Transverse colon (tissue), 3 donors: ENCODE measurements at regions not wholly inside any gene's neighbourhood (a gene's known extent, or its start where the extent isn't known, plus 50 kb on each side); places are given as distances from the start of the nearest gene placed in this dataset.

Source experiments
- EP300 ChIP-seq: sonication (generic); formaldehyde crosslinking; IDR thresholded peaks from one replicate; pipeline ENCODE4 v1.6.1; 2017; ENCODE audit warnings: antibody characterized with exemption, low read depth
- POLR2A ChIP-seq: fragments of 450-650 bp; IDR thresholded peaks from one replicate; pipeline ENCODE4 v1.6.1; 2016; ENCODE audit warnings: antibody characterized with exemption, mild to moderate bottlenecking, moderate library complexity
- TF ChIP-seq, protein P1 (sequence below), 5 experiments: fragments of 200-600 bp in 3 of 5; fragments of 450-650 bp in 2 of 5; sonication (generic) in 3 of 5; IDR thresholded peaks; 1 replicate in 2 of 5; 2 replicates in 3 of 5; pipeline ENCODE4 v1.5.1; 2016 to 2017; ENCODE audit warnings: antibody characterized with exemption in 5 of 5, inconsistent platforms in 3 of 5, mild to moderate bottlenecking in 2 of 5, moderate library complexity in 1 of 5

DNA sequence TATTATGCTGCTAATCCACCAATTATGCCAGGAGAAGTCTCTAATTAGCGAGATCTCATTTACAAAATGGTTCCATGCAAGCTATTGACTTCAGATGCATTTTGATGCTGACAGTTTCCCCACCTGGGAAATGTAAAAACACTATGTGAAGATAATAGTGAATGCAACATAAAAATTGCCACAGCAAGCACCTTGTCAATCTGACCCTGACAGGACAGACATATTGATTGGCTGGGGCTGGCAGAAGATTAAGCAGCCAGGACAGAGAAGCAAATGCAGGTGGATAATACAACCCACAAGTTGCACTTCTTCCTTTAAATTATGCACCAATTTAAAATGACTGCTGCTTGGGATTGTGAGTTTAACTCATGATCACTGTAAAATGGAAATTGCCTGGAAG is 642.8 kb upstream of the POT1 start:
- TF ChIP-seq, protein P1, sequence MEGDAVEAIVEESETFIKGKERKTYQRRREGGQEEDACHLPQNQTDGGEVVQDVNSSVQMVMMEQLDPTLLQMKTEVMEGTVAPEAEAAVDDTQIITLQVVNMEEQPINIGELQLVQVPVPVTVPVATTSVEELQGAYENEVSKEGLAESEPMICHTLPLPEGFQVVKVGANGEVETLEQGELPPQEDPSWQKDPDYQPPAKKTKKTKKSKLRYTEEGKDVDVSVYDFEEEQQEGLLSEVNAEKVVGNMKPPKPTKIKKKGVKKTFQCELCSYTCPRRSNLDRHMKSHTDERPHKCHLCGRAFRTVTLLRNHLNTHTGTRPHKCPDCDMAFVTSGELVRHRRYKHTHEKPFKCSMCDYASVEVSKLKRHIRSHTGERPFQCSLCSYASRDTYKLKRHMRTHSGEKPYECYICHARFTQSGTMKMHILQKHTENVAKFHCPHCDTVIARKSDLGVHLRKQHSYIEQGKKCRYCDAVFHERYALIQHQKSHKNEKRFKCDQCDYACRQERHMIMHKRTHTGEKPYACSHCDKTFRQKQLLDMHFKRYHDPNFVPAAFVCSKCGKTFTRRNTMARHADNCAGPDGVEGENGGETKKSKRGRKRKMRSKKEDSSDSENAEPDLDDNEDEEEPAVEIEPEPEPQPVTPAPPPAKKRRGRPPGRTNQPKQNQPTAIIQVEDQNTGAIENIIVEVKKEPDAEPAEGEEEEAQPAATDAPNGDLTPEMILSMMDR (IDR thresholded peaks at IDR 0.05): no peak
- TF ChIP-seq EP300 (no peak), POLR2A (no peak)
